HG02981 (cell line): ENCODE measurements at regions not wholly inside any gene's neighbourhood (a gene's known extent, or its start where the extent isn't known, plus 50 kb on each side); places are given as distances from the start of the nearest gene placed in this dataset.

Experiments
- ATAC-seq: cut with Tn5 transposase; IDR thresholded peaks from one replicate; pipeline ENCODE4 v1.9.1; 2021; ENCODE audit warnings: mild to moderate bottlenecking, moderate library complexity; ENCODE audit not compliant: unreplicated experiment

GRCh38 chr2:133666621-133667020 lies 98.4 kb upstream of the NCKAP5 start:
- ATAC-seq: no peak

- ATAC-seq: no peak
Observed at GRCh38 chr2:133667085-133667484, 98.8 kb upstream of the NCKAP5 start.

- no peak for ATAC-seq
Observed at GRCh38 chr2:133667968-133668367, 99.7 kb upstream of the NCKAP5 start.

GRCh38 chr2:133668547-133668946 lies 100.3 kb upstream of the NCKAP5 start:
- no peak for ATAC-seq

- ATAC-seq: no peak
Observed at GRCh38 chr2:133673305-133673905, 105.1 kb upstream of the NCKAP5 start.

- no peak for ATAC-seq
Observed at GRCh38 chr2:133674066-133674432, 105.8 kb upstream of the NCKAP5 start.

- no peak for ATAC-seq
Observed at GRCh38 chr2:133674433-133675331, 106.4 kb upstream of the NCKAP5 start.

- no peak for ATAC-seq
Observed at GRCh38 chr2:133676392-133677130, 108.3 kb upstream of the NCKAP5 start.

GRCh38 chr2:133680343-133681049 lies 112.2 kb upstream of the NCKAP5 start:
- no peak for ATAC-seq

- ATAC-seq: no peak
Observed at GRCh38 chr2:133682347-133682746, 114.1 kb upstream of the NCKAP5 start.

- no peak for ATAC-seq
Observed at GRCh38 chr2:133682906-133683305, 114.6 kb upstream of the NCKAP5 start.

- no peak for ATAC-seq
Observed at GRCh38 chr2:133685636-133686215, 117.5 kb upstream of the NCKAP5 start.

GRCh38 chr2:133690780-133691179 lies 122.5 kb upstream of the NCKAP5 start:
- ATAC-seq: no peak

GRCh38 chr2:133691336-133691735 lies 123.1 kb upstream of the NCKAP5 start:
- no peak for ATAC-seq

- ATAC-seq: no peak
Observed at GRCh38 chr2:133705287-133705686, 137.0 kb upstream of the NCKAP5 start.

GRCh38 chr2:133710613-133711012 lies 142.3 kb upstream of the NCKAP5 start:
- no peak for ATAC-seq

- no peak for ATAC-seq
Observed at GRCh38 chr2:133711201-133711600, 142.9 kb upstream of the NCKAP5 start.

GRCh38 chr2:133711806-133712205 lies 143.5 kb upstream of the NCKAP5 start:
- ATAC-seq: no peak

- no peak for ATAC-seq
Observed at GRCh38 chr2:133712369-133712768, 144.1 kb upstream of the NCKAP5 start.

- no peak for ATAC-seq
Observed at GRCh38 chr2:133713049-133713580, 144.9 kb upstream of the NCKAP5 start.
